Breast epithelium (tissue), 4 donors: ENCODE measurements at regions not wholly inside any gene's neighbourhood (a gene's known extent, or its start where the extent isn't known, plus 50 kb on each side); places are given as distances from the start of the nearest gene placed in this dataset.

ENCODE experiments used
- DNase-seq, 2 donors: peaks; one replicate each; pipeline ENCODE4 v3.0.0-alpha.2; 2019; ENCODE audit warnings: low spot score in 2 of 2
- H3K27ac ChIP-seq, 2 donors: fragments of 200-600 bp; sonication (generic) in 1 of 2; one replicate each; pipeline ENCODE4 v1.5.1; 2016 to 2019; ENCODE audit warnings: mild to moderate bottlenecking in 1 of 2
- H3K27me3 ChIP-seq, 2 donors: fragments of 200-600 bp; sonication (generic) in 1 of 2; one replicate each; pipeline versions ENCODE4 v1.5.1 to v1.6.0; 2017 to 2019; ENCODE audit warnings: control low read depth in 1 of 2, mild to moderate bottlenecking in 1 of 2
- H3K36me3 ChIP-seq: fragments of 200-600 bp; one replicate; pipeline ENCODE4 v1.5.1; 2019
- H3K4me1 ChIP-seq, 2 donors: fragments of 200-600 bp; sonication (generic); one replicate each; pipeline ENCODE4 v1.5.1; 2016 to 2019; ENCODE audit warnings: control low read depth in 1 of 2
- H3K4me3 ChIP-seq, 3 donors: fragments of 200-600 bp; sonication (generic); 1 replicate in 2 of 3; 2 replicates in 1 of 3; pipeline ENCODE4 v1.5.1; 2016 to 2019; ENCODE audit warnings: mild to moderate bottlenecking in 3 of 3, moderate library complexity in 2 of 3
- H3K9me3 ChIP-seq, 2 donors: fragments of 200-600 bp; sonication (generic) in 1 of 2; one replicate each; pipeline ENCODE4 v1.5.1; 2016 to 2019; ENCODE audit warnings: control low read depth in 1 of 2
- POLR2A ChIP-seq: fragments of 450-650 bp; IDR thresholded peaks from one replicate; pipeline ENCODE4 v1.6.1; 2016; ENCODE audit warnings: antibody characterized with exemption, mild to moderate bottlenecking, moderate library complexity
- POLR2AphosphoS5 ChIP-seq, 3 donors: sonication (generic); formaldehyde crosslinking; IDR thresholded peaks; one replicate each; pipeline ENCODE4 v1.6.1; 2017; ENCODE audit warnings: antibody characterized with exemption in 3 of 3
- intact Hi-C: fragments of 100-400 bp; cut with DNase I; formaldehyde crosslinking; loops from one replicate; pipeline ENCODE4 v1.15.1; 2023; ENCODE audit warnings: low total_unique reads
- TF ChIP-seq, protein P1 (sequence below), 3 donors: fragments of 450-650 bp; IDR thresholded peaks; one replicate each; pipeline ENCODE4 v1.5.1; 2016 to 2017; ENCODE audit warnings: antibody characterized with exemption in 3 of 3, mild to moderate bottlenecking in 3 of 3, moderate library complexity in 3 of 3

DNA sequence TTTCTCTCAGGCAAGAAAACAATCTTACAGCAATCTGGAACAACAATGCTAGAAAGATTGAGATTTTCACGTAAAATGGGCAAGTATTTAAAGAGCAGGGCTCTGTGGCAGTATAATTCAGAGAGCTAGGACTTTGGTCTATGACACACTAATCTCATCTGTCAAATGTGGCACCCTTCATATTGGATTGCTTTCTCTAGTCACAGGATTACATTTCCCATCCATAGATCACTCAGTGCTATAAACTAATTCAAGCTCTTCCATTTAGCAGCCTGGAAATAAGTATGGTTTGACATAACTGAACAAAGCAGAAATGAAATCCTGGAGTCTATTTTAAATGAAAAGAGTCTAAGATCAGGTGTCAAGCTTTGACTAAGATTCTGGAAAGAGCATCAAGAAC is 263.1 kb upstream of the TMPRSS15 start:
- Histone ChIP-seq H3K4me1 (no peaks in the 10 kb centered on the region), H3K9me3 (peaks cover 0 to 8% of the 10 kb centered on the region in 2 donors), H3K27me3 (no peaks in the 10 kb centered on the region), H3K36me3 (no peaks in the 10 kb centered on the region), H3K4me3 (no peak overlapping the region), H3K27ac (no peak overlapping the region)
- intact Hi-C loops: no loop called here
- TF ChIP-seq POLR2AphosphoS5 (IDR thresholded peaks at IDR 0.05) (no peak), POLR2A (no peak)
- TF ChIP-seq, protein P1, sequence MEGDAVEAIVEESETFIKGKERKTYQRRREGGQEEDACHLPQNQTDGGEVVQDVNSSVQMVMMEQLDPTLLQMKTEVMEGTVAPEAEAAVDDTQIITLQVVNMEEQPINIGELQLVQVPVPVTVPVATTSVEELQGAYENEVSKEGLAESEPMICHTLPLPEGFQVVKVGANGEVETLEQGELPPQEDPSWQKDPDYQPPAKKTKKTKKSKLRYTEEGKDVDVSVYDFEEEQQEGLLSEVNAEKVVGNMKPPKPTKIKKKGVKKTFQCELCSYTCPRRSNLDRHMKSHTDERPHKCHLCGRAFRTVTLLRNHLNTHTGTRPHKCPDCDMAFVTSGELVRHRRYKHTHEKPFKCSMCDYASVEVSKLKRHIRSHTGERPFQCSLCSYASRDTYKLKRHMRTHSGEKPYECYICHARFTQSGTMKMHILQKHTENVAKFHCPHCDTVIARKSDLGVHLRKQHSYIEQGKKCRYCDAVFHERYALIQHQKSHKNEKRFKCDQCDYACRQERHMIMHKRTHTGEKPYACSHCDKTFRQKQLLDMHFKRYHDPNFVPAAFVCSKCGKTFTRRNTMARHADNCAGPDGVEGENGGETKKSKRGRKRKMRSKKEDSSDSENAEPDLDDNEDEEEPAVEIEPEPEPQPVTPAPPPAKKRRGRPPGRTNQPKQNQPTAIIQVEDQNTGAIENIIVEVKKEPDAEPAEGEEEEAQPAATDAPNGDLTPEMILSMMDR (IDR thresholded peaks at IDR 0.05): no peak
- DNase-seq: no peak

DNA sequence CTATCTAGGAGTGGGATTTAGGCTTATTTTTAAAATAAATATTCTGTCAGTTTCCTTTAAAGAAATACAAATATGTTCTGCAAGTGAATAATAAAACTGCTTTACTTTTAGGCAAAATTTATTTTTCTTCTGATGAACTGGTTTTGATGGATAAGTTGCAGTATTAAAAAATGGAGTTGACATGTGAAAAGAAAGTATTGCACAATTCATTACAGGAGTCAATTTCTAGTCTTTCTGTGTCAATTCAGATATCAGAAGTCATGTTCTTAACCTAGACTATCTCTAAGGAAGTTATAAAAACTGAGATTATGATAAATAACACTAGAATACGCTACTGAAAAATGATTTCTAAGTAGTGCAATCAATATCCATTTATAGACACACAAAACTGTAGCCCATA is 270.2 kb upstream of the TMPRSS15 start:
- Histone ChIP-seq H3K4me1 (no peaks in the 10 kb centered on the region), H3K27me3 (no peaks in the 10 kb centered on the region), H3K4me3 (no peak overlapping the region), H3K27ac (no peak overlapping the region), H3K36me3 (no peaks in the 10 kb centered on the region), H3K9me3 (peaks cover 0 to 10% of the 10 kb centered on the region in 2 donors)
- TF ChIP-seq, protein P1 (IDR thresholded peaks at IDR 0.05): no peak
- TF ChIP-seq POLR2AphosphoS5 (IDR thresholded peaks at IDR 0.05): no peak
- TF ChIP-seq POLR2A: no peak
- no peak for DNase-seq
- intact Hi-C loops: no loop called here

DNA sequence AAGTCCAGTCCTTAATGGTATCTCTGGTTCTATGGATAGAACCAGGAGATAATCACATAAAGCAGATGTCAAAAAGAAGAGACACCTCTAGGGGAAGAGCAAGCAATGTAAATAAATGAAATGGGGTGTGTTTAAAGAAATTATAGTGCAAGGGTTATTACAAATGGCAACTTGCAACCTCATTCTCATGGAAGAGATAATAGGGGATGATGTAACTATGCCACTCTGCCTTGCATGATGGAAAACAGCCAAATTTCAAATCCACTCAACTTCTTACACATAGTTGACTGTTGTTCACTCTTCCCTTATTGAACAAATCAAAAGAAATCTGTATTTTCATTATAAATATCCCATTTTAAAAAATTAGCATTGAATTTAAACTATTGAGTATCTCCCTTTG is 274.0 kb upstream of the TMPRSS15 start:
- no peak for DNase-seq
- H3K27me3 ChIP-seq: no peaks in the 10 kb centered on the region
- intact Hi-C loops: no loop called here
- H3K4me1 ChIP-seq: no peaks in the 10 kb centered on the region
- H3K9me3 ChIP-seq: no peaks in the 10 kb centered on the region
- H3K4me3 ChIP-seq: no peak overlapping the region
- no peak overlapping the region for H3K27ac ChIP-seq
- TF ChIP-seq POLR2AphosphoS5 (IDR thresholded peaks at IDR 0.05): no peak
- no peaks in the 10 kb centered on the region for H3K36me3 ChIP-seq

DNA sequence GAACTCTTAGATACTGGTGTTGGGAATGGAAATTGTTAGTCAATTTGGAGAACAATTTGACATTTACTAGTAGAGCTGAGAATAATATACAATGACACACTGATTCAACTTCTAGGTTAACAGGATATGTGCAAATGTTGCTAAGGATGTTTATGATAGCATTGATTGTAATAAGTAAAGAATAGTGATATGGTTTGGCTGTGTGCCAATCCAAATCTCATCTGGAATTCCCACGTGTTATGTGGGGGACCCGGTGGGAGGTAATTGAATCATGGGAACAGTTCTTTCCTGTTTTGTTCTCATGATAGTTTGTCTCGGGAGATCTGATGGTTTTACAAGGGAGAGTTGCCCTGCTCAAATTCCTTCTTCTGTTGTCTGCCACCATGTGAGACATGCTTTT is 302.4 kb upstream of the TMPRSS15 start:
- no peak for TF ChIP-seq POLR2AphosphoS5 (IDR thresholded peaks at IDR 0.05)
- TF ChIP-seq POLR2A: no peak
- TF ChIP-seq, protein P1 (IDR thresholded peaks at IDR 0.05): no peak
- peaks cover 0 to under 1% of the 10 kb centered on the region in 2 donors for H3K9me3 ChIP-seq
- H3K4me3 ChIP-seq: no peak overlapping the region
- no peak for DNase-seq
- no peaks in the 10 kb centered on the region for H3K27me3 ChIP-seq
- no peaks in the 10 kb centered on the region for H3K4me1 ChIP-seq
- no peak overlapping the region for H3K27ac ChIP-seq
- intact Hi-C loops: no loop called here
- H3K36me3 ChIP-seq: no peaks in the 10 kb centered on the region

DNA sequence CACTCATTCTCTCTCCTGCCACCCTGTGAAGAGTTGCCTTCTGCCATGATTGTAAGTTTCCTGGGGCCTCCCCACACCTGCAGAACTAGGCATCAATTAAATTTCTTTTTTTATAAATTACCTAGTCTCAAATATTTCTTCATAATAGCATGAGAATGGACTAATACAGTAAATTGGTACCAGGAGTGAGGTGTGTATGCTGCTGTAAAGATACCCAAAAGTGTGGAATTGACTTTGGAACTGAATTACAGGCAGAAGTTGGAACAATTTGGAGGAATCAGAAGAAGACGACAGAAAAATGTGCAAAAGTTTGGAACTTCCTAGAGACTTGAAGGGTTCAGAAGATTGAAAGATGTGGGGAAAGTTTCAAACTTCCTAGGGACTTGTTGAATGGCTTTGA is 308.1 kb upstream of the TMPRSS15 start:
- H3K27me3 ChIP-seq: no peaks in the 10 kb centered on the region
- peaks cover 0 to 7% of the 10 kb centered on the region in 2 donors for H3K9me3 ChIP-seq
- intact Hi-C loops: no loop called here
- H3K27ac ChIP-seq: no peak overlapping the region
- H3K36me3 ChIP-seq: no peaks in the 10 kb centered on the region
- H3K4me1 ChIP-seq: no peaks in the 10 kb centered on the region
- TF ChIP-seq POLR2A: no peak
- TF ChIP-seq POLR2AphosphoS5 (IDR thresholded peaks at IDR 0.05): no peak
- TF ChIP-seq, protein P1 (IDR thresholded peaks at IDR 0.05): no peak
- H3K4me3 ChIP-seq: no peak overlapping the region
- DNase-seq: no peak

DNA sequence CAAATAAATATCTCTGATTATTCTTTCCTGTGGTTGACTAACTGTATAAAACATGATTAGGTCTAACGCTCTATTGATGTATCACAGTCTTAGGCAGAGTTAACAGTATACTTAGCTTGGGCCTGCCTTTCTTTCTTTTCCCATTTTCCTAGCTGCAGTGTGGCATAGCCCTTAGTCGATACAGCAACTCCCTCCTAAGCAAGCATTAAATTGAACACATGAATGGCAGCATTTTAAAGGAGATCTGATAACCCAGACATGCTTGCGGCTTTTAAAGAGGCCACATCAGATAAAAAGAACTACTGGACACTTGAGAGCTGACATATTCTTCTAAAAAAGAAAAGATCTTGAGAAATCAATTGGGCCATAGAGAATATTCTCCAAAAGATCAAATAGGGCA is 312.0 kb upstream of the TMPRSS15 start:
- no peak overlapping the region for H3K4me3 ChIP-seq
- H3K27me3 ChIP-seq: no peaks in the 10 kb centered on the region
- DNase-seq: no peak
- intact Hi-C loops: no loop called here
- H3K4me1 ChIP-seq: no peaks in the 10 kb centered on the region
- peaks cover 0 to 7% of the 10 kb centered on the region in 2 donors for H3K9me3 ChIP-seq
- no peaks in the 10 kb centered on the region for H3K36me3 ChIP-seq
- H3K27ac ChIP-seq: no peak overlapping the region
- no peak for TF ChIP-seq POLR2AphosphoS5 (IDR thresholded peaks at IDR 0.05)
- no peak for TF ChIP-seq POLR2A
- TF ChIP-seq, protein P1 (IDR thresholded peaks at IDR 0.05): no peak
